ENCODE measurements at regions not wholly inside any gene's neighbourhood (a gene's known extent, or its start where the extent isn't known, plus 50 kb on each side); places are given as distances from the start of the nearest gene placed in this dataset.
"Not testable (repeated sequence)": the region's sequence is repeated elsewhere in the genome, so short reads cannot be mapped to it uniquely, and the experiment has no call there.

DNA sequence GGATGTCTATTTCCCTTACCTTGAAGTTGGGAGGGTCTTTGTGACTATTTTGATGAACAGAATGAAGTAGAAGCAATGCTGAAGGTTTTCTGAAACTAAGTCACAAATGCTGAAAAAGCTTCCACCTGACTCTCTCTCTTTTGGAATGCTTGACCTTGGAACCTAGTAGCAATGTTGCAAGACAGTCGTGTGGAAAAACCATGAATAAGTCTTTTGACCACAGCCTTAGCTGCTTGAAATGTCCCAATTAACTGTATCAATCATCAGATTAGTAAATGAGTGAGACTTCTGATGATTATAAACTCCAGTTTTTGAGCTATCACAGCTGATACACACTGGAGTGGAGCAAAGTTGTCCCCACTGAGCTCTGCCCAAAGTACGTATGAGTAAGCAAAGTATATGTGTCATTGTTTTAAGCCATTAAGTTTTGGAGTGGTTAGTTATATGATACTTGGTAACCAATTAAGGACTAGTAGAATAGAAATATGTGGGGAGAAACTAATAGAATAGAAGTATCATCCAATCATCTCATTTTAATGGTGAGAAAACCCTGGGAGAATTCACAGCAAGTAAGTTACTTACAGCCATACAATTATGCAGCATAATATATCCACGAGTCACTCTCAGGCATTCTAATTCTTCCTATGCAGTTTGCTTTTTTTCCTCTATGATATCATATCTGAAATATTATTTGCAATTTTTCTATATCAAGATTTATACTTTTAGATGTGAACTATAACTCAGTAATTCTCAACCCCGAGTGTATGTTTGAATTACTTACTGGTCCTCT lies 1010.6 kb downstream of the ROBO2 start:
- DNase-seq (ENCODE audit: low spot score): no peak
- in situ Hi-C loops (cut with HindIII; ENCODE audit: low sequenced_read_pairs): no loop called here

GRCh38 chr3:78052746-78053145 lies 1012.8 kb downstream of the ROBO2 start:
- no peak for DNase-seq (ENCODE audit: low spot score)
- in situ Hi-C loops (cut with HindIII; ENCODE audit: low sequenced_read_pairs): no loop called here

GRCh38 chr3:78066287-78066686 lies 1026.4 kb downstream of the ROBO2 start:
- DNase-seq (ENCODE audit: low spot score): no peak
- in situ Hi-C loops (cut with HindIII; ENCODE audit: low sequenced_read_pairs): no loop called here

- DNase-seq (ENCODE audit: low spot score): no peak
- in situ Hi-C loops (cut with HindIII; ENCODE audit: low sequenced_read_pairs): no loop called here
Observed at GRCh38 chr3:78070188-78070587, 1030.3 kb downstream of the ROBO2 start.

- in situ Hi-C loops (cut with HindIII; ENCODE audit: low sequenced_read_pairs): no loop called here
- no peak for DNase-seq (ENCODE audit: low spot score)
Observed at GRCh38 chr3:78076379-78076778, 1036.5 kb downstream of the ROBO2 start.

- in situ Hi-C loops (cut with HindIII; ENCODE audit: low sequenced_read_pairs): no loop called here
- DNase-seq (ENCODE audit: low spot score): no peak
Observed at GRCh38 chr3:78077178-78077577, 1037.3 kb downstream of the ROBO2 start.

DNA sequence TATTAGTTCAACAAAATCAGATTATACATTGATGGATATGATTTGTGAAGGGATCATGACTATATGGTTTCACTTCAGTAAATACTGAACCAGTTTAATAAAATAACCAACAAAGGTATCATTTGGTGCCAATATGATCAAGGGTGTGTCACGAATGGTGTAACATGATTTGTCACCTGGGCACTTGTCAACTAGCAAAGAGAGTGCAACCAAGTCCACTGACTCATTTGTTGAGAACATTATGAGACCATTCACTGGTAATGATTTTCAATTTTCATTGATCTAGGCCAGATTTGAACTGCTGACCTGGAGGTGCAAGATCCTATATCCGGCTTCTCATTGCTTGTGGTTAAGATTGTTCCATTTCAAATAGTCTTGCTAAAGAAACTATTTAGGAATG lies 1037.9 kb downstream of the ROBO2 start:
- in situ Hi-C loops (cut with HindIII; ENCODE audit: low sequenced_read_pairs): no loop called here
- DNase-seq (ENCODE audit: low spot score): no peak

DNA sequence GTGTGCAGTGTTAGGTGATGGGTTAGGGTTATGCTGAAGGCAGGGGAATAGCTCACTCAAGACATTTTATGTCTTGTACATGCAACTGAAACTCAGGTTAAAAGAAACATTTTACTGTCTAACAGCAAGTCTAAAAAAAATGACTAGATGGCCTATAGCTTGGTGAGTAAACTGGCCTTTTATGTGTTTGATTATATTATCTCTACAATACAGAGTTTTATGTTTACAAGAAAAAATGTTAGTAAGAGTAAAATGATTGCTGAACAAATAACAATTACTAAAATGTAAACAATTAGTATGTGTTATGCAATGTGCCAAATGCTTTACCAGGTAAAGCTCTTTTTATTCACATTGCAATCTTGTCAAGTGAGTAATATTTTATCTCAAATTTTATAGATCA lies 1039.6 kb downstream of the ROBO2 start:
- no peak for DNase-seq (ENCODE audit: low spot score)
- in situ Hi-C loops (cut with HindIII; ENCODE audit: low sequenced_read_pairs): no loop called here

GRCh38 chr3:78086150-78086549 lies 1046.3 kb downstream of the ROBO2 start:
- in situ Hi-C loops (cut with HindIII; ENCODE audit: low sequenced_read_pairs): no loop called here
- DNase-seq (ENCODE audit: low spot score): no peak

- no peak for DNase-seq (ENCODE audit: low spot score)
Observed at GRCh38 chr3:78087134-78087533, 1047.2 kb downstream of the ROBO2 start.

GRCh38 chr3:78088006-78088405 lies 1048.1 kb downstream of the ROBO2 start:
- in situ Hi-C loops (cut with HindIII; ENCODE audit: low sequenced_read_pairs): no loop called here
- DNase-seq (ENCODE audit: low spot score): no peak

More at GRCh38 chr3:78087134-78087533, 1047.2 kb downstream of the ROBO2 start:
- in situ Hi-C loops (cut with HindIII; ENCODE audit: low sequenced_read_pairs): no loop called here

- DNase-seq (ENCODE audit: low spot score): no peak
- in situ Hi-C loops (cut with HindIII; ENCODE audit: low sequenced_read_pairs): no loop called here
Observed at GRCh38 chr3:78090382-78090781, 1050.5 kb downstream of the ROBO2 start.

DNA sequence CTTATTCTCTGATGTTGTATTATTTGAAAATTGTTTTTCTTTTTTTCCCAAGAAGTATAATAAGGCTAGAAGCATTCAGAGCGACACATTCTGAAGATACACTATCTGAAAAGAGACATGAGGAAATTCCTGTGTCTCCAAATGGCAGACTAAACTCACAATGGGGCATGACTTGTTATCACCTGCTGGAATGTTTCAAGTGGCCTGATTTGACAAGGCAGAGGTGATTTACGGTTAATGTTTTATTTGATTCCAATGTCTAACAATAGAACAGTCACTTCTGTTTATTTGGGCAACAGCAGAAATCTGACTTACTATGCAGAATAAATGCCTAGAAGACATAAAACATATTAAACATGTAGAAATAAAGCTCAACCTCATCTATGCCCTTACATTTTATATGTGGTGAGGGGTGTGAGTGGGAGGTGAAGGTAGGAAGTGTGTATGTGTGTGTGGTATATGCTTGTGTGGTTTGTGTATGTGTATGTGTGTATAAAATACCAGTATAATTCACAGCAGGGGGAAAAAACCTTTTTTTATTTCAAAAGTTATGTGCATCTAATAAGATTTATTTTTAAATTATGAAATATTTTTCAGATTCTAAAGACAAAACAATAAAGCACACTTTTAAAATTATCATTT lies 1051.7 kb downstream of the ROBO2 start:
- DNase-seq (ENCODE audit: low spot score): no peak
- in situ Hi-C loops (cut with HindIII; ENCODE audit: low sequenced_read_pairs): no loop called here

DNA sequence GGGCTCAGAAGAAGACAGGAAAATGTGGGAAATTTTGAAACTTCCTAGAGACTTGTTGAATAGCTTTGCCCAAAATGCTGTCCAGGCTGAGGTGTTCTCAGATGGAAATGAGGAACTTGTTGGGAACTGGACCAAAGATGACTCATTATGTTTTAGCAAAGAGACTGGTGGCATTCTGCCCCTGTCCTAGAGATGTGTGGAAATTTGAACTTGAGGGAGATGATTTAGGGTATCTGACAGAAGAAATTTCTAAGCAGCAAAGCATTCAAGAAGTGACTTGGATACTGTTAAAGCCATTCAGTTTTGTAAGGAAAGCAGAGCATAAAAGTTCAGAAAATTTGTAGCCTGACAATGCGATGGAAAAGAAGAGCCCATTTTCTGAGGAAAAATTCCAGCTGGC lies 1052.7 kb downstream of the ROBO2 start:
- DNase-seq (ENCODE audit: low spot score); in situ Hi-C loops (cut with HindIII; ENCODE audit: low sequenced_read_pairs): not testable (repeated sequence)

DNA sequence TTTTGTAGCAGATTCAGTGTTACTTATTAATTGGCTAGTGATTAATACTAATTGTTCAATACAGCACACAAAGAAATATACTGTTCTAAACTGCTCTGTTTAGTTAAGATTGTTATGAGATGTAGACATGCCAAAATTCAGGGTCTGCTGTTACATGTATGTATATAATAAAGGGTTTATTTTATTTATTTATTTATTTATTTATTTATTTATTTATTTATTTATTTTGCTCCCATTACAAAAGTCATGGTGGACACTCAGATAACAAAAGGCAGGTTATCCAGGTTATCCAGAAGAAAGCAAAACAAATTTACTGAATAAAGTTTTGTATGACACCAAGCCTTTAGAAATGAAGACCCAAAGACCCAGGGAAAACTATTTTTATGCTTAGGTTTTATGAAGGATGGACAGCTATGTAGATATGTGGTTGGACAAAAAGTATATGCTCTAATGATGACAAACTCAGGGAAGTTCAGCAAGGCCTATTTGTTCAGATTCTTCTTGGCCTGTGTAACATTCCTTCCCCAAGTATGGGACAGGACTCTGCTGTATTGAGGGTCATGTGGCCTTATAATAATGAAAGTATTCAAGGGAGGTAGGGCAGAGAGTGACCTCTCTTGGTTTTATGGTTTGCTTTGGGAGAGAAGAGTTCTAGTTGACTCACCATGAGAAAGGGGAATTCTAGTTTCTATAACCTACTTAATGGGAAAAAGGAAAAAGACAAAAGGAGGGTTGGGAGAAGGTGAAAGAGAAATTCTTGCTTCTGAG lies 1056.8 kb downstream of the ROBO2 start:
- no peak for DNase-seq (ENCODE audit: low spot score)
- in situ Hi-C loops (cut with HindIII; ENCODE audit: low sequenced_read_pairs): no loop called here

- in situ Hi-C loops (cut with HindIII; ENCODE audit: low sequenced_read_pairs): no loop called here
Observed at GRCh38 chr3:78098367-78098766, 1058.5 kb downstream of the ROBO2 start.

DNA sequence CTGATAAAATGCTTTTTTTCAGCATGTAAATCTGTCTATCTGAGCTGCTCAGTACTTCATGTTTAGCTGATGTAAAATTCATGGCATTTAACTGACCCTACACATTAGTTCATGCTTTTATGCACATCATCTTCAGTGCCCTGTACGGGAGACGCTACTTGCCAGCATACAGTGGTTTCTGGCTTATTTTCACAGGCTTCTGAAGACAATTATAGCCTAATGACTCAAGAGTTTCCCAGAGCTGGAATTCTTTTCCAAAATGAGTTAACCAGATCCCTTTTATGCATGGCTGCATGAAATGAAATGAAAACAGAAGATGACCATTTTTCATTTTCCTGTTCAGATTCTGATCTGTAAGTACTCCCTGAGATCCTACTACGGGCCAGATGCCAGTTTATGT lies 1061.5 kb downstream of the ROBO2 start:
- in situ Hi-C loops (cut with HindIII; ENCODE audit: low sequenced_read_pairs): no loop called here

More at GRCh38 chr3:78098367-78098766, 1058.5 kb downstream of the ROBO2 start:
- no peak for DNase-seq (ENCODE audit: low spot score)

DNA sequence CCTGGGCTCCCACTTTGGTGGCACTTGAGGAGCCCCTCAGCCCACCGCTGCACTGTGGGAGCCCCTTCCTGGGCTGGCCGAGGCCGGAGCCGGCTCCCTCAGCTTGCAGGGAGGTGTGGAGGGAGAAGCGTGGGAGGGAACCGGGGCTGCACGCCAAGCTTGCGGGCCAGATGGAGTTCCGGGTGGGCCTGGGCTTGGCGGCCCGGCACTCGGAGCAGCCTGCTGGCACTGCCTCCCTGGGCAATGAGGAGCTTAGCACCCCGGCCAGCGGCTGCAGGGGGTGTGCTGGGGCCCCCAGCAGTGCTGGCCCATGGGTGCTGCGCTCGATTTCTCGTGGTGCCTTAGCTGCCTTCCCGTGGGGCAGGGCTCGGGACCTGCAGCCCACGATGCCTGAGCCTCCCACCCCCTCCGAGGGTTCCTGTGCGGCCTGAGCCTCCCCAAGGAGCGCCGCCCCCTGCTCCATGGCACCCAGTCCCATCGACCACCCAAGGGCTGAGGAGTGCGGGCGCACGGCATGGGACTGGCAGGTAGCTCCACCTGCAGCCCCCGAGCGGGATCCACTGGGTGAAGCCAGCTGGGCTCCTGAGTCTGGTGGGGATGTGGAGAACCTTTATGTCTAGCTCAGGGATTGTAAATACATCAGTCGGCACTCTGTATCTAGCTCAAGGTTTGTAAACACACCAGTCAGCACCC lies 1068.5 kb downstream of the ROBO2 start:
- in situ Hi-C loops (cut with HindIII; ENCODE audit: low sequenced_read_pairs); DNase-seq (ENCODE audit: low spot score): not testable (repeated sequence)

More for the DNA sequence above, 1061.5 kb downstream of the ROBO2 start:
- DNase-seq (ENCODE audit: low spot score): no peak

GRCh38 chr3:78112291-78113010 lies 1072.6 kb downstream of the ROBO2 start:
- in situ Hi-C loops (cut with HindIII; ENCODE audit: low sequenced_read_pairs): no loop called here
- no peak for DNase-seq (ENCODE audit: low spot score)

All from G401 (cell line).